MM.1S (cell line): ENCODE measurements at regions not wholly inside any gene's neighbourhood (a gene's known extent, or its start where the extent isn't known, plus 50 kb on each side); places are given as distances from the start of the nearest gene placed in this dataset.

Source experiments
- DNase-seq: peaks from one replicate; pipeline ENCODE4 v3.0.0-alpha.2; 2015
- H2AFZ ChIP-seq: fragments of 300-600 bp; sonication (generic); 2 replicates; pipeline ENCODE4 v1.6.0; 2016; ENCODE audit warnings: antibody characterized with exemption, low read length
- H3F3A ChIP-seq: fragments of 300-600 bp; sonication (generic); 2 replicates; pipeline ENCODE4 v1.6.1; 2016; ENCODE audit warnings: mild to moderate bottlenecking, antibody characterized with exemption, low read length, moderate library complexity, mixed read lengths; ENCODE audit not compliant: insufficient read depth
- H3K27ac ChIP-seq: fragments of 300-600 bp; sonication (generic); 2 replicates; pipeline ENCODE4 v1.5.1; 2016; ENCODE audit warnings: mild to moderate bottlenecking, low read length
- H3K27me3 ChIP-seq: fragments of 300-600 bp; sonication (generic); replicated peaks from 2 replicates; pipeline ENCODE4 v1.6.0; 2016; ENCODE audit warnings: low read length; ENCODE audit not compliant: insufficient read depth
- H3K36me3 ChIP-seq: fragments of 300-600 bp; sonication (generic); replicated peaks from 2 replicates; pipeline ENCODE4 v1.6.1; 2016; ENCODE audit warnings: mild to moderate bottlenecking, low read length, mixed read lengths; ENCODE audit not compliant: insufficient read depth
- H3K4me1 ChIP-seq: fragments of 300-600 bp; sonication (generic); 2 replicates; pipeline ENCODE4 v1.6.1; 2016; ENCODE audit warnings: low read length, mixed read lengths
- H3K4me2 ChIP-seq: fragments of 300-600 bp; sonication (generic); 2 replicates; pipeline ENCODE4 v1.6.0; 2016; ENCODE audit warnings: low read depth, low read length
- H3K4me3 ChIP-seq: fragments of 300-600 bp; sonication (generic); 2 replicates; pipeline ENCODE4 v1.5.1; 2016; ENCODE audit warnings: low read length, mixed read lengths
- H3K79me2 ChIP-seq: fragments of 300-600 bp; sonication (generic); 2 replicates; pipeline ENCODE4 v1.6.1; 2016; ENCODE audit warnings: mixed run types, low read length, mixed read lengths
- H3K9ac ChIP-seq: fragments of 300-600 bp; sonication (generic); 2 replicates; pipeline ENCODE4 v1.6.1; 2016; ENCODE audit warnings: low read length, mixed read lengths
- H3K9me2 ChIP-seq: fragments of 300-600 bp; sonication (generic); replicated peaks from 2 replicates; pipeline ENCODE4 v1.6.1; 2016; ENCODE audit warnings: mild to moderate bottlenecking, low read length, mixed read lengths; ENCODE audit not compliant: insufficient read depth
- H3K9me3 ChIP-seq: fragments of 300-600 bp; sonication (generic); replicated peaks from 2 replicates; pipeline ENCODE4 v1.6.1; 2016; ENCODE audit warnings: mild to moderate bottlenecking, low read length, mixed read lengths; ENCODE audit not compliant: insufficient read depth
- H4K20me1 ChIP-seq: fragments of 300-600 bp; sonication (generic); 2 replicates; pipeline ENCODE4 v1.6.1; 2016; ENCODE audit warnings: mild to moderate bottlenecking, low read length, moderate library complexity, mixed read lengths; ENCODE audit not compliant: insufficient read depth
- EZH2 ChIP-seq: fragments of 300-600 bp; sonication (generic); optimal IDR thresholded peaks from 2 replicates; pipeline ENCODE3; 2017; ENCODE audit warnings: low read depth, mild to moderate bottlenecking, antibody characterized with exemption, low read length, mixed read lengths
- EZH2phosphoT487 ChIP-seq: fragments of 300-600 bp; sonication (generic); IDR thresholded peaks from 2 replicates; pipeline ENCODE4 v1.6.1; 2018; ENCODE audit warnings: antibody characterized with exemption, low read length
- TF ChIP-seq, protein P1 (sequence below): fragments of 300-600 bp; sonication (generic); IDR thresholded peaks from 2 replicates; pipeline ENCODE4 v1.5.1; 2016; ENCODE audit warnings: antibody characterized with exemption, low read length, mixed read lengths

DNA sequence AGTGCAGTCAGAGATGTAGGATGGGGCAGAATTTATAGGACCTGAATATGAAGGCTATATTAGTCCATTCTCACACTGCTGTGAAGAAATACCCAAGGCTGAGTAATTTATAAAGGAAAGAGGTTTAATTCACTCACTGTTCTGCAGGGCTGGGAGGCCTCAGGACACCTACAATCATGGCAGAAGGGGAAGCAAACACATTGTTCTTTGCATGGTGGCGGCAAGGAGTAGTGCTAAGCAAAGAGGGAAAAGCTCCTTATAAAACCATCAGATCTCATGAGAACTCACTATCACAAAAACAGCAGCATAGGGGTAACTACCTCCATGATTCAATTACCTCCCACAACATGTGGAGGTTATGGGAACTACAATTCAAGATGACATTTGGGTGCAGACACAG, 76.8 kb upstream of the MSTN start:
- H3K79me2 ChIP-seq = no peaks in the 10 kb centered on the region

GRCh38 chr2:190138032-190138431, 75.5 kb upstream of the MSTN start:
- TF ChIP-seq EZH2phosphoT487 (no peak), EZH2 (no peak)
- TF ChIP-seq, protein P1, sequence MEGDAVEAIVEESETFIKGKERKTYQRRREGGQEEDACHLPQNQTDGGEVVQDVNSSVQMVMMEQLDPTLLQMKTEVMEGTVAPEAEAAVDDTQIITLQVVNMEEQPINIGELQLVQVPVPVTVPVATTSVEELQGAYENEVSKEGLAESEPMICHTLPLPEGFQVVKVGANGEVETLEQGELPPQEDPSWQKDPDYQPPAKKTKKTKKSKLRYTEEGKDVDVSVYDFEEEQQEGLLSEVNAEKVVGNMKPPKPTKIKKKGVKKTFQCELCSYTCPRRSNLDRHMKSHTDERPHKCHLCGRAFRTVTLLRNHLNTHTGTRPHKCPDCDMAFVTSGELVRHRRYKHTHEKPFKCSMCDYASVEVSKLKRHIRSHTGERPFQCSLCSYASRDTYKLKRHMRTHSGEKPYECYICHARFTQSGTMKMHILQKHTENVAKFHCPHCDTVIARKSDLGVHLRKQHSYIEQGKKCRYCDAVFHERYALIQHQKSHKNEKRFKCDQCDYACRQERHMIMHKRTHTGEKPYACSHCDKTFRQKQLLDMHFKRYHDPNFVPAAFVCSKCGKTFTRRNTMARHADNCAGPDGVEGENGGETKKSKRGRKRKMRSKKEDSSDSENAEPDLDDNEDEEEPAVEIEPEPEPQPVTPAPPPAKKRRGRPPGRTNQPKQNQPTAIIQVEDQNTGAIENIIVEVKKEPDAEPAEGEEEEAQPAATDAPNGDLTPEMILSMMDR = no peak
- Histone ChIP-seq H3K9ac (no peak overlapping the region), H3K4me2 (no peak overlapping the region), H2AFZ (no peak overlapping the region), H3F3A (no peaks in the 10 kb centered on the region), H4K20me1 (no peaks in the 10 kb centered on the region), H3K9me2 (no peaks in the 10 kb centered on the region), H3K27me3 (no peaks in the 10 kb centered on the region), H3K79me2 (no peaks in the 10 kb centered on the region), H3K4me1 (no peaks in the 10 kb centered on the region), H3K36me3 (no peaks in the 10 kb centered on the region), H3K4me3 (no peak overlapping the region), H3K27ac (no peak overlapping the region), H3K9me3 (no peaks in the 10 kb centered on the region)
- DNase-seq = no peak

More for the DNA sequence above, 76.8 kb upstream of the MSTN start:
- H3K36me3 ChIP-seq = no peaks in the 10 kb centered on the region
- H3K9ac ChIP-seq = no peak overlapping the region
- TF ChIP-seq EZH2 (no peak), EZH2phosphoT487 (no peak)
- TF ChIP-seq, protein P1 = no peak
- H2AFZ ChIP-seq = no peak overlapping the region
- no peak overlapping the region for H3K4me3 ChIP-seq
- no peaks in the 10 kb centered on the region for H3K27me3 ChIP-seq
- H3K9me2 ChIP-seq = no peaks in the 10 kb centered on the region
- no peak overlapping the region for H3K4me2 ChIP-seq
- H4K20me1 ChIP-seq = no peaks in the 10 kb centered on the region
- no peaks in the 10 kb centered on the region for H3K4me1 ChIP-seq
- DNase-seq = no peak
- no peaks in the 10 kb centered on the region for H3F3A ChIP-seq
- H3K27ac ChIP-seq = no peak overlapping the region
- no peaks in the 10 kb centered on the region for H3K9me3 ChIP-seq

DNA sequence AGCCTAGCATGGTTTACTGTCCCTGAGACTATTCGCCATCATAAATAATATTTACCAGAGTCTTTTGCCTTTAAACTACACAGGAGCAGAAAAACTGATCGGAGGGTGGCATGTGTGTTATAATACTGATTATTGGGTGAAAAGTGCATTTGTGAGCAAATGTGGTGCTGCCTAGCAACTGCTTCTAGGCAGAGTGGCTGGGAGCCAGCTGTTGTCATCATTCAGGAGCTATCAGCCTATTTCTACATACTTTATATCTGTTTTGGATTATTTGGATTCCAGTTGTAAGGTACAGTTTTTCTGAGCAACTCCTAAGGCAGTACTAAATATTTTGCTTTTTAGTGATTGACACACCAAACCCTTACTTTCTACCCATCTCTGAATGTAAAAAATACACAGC, 75.0 kb upstream of the MSTN start:
- no peak overlapping the region for H3K4me2 ChIP-seq
- H2AFZ ChIP-seq = no peak overlapping the region
- no peaks in the 10 kb centered on the region for H3K79me2 ChIP-seq
- H3K4me1 ChIP-seq = no peaks in the 10 kb centered on the region
- no peak for TF ChIP-seq EZH2phosphoT487
- TF ChIP-seq, protein P1 = no peak
- TF ChIP-seq EZH2 = no peak
- H3K27ac ChIP-seq = no peak overlapping the region
- no peaks in the 10 kb centered on the region for H3K9me2 ChIP-seq
- H4K20me1 ChIP-seq = no peaks in the 10 kb centered on the region
- no peaks in the 10 kb centered on the region for H3F3A ChIP-seq
- H3K9me3 ChIP-seq = no peaks in the 10 kb centered on the region
- no peak for DNase-seq
- H3K27me3 ChIP-seq = no peaks in the 10 kb centered on the region
- H3K36me3 ChIP-seq = no peaks in the 10 kb centered on the region
- H3K4me3 ChIP-seq = no peak overlapping the region
- no peak overlapping the region for H3K9ac ChIP-seq
